Activated gamma-delta T cell treated with Interleukin-2 at 50 U/mL for 16 hours (primary cell): ENCODE measurements at regions not wholly inside any gene's neighbourhood (a gene's known extent, or its start where the extent isn't known, plus 50 kb on each side); places are given as distances from the start of the nearest gene placed in this dataset.
"Not testable (repeated sequence)": the region's sequence is repeated elsewhere in the genome, so short reads cannot be mapped to it uniquely, and the experiment has no call there.

ENCODE experiments used
- DNase-seq: peaks from one replicate; pipeline ENCODE4 v3.0.0-alpha.2; 2020

GRCh38 chr1:195327361-195327760 is 1280.9 kb downstream of the KCNT2 start:
- DNase-seq = no peak

- DNase-seq = no peak
Measured at GRCh38 chr1:195326325-195326724, 1281.9 kb downstream of the KCNT2 start.

GRCh38 chr1:195325181-195325580 is 1283.1 kb downstream of the KCNT2 start:
- DNase-seq = no peak

GRCh38 chr1:195306281-195306680 is 1302.0 kb downstream of the KCNT2 start:
- no peak for DNase-seq

- DNase-seq = no peak
Measured at GRCh38 chr1:195294911-195295310, 1313.3 kb downstream of the KCNT2 start.

- no peak for DNase-seq
Measured at GRCh38 chr1:195278644-195279043, 1329.6 kb downstream of the KCNT2 start.

- DNase-seq = no peak
Measured at GRCh38 chr1:195275710-195276109, 1332.5 kb downstream of the KCNT2 start.

- no peak for DNase-seq
Measured at GRCh38 chr1:195251900-195252299, 1356.3 kb downstream of the KCNT2 start.

GRCh38 chr1:195243492-195243891 is 1364.7 kb downstream of the KCNT2 start:
- no peak for DNase-seq

GRCh38 chr1:195241066-195241465 is 1367.2 kb downstream of the KCNT2 start:
- no peak for DNase-seq

GRCh38 chr1:195238313-195238712 is 1369.9 kb downstream of the KCNT2 start:
- DNase-seq = no peak

- DNase-seq = no peak
Measured at GRCh38 chr1:195236991-195237889, 1371.0 kb downstream of the KCNT2 start.

- no peak for DNase-seq
Measured at GRCh38 chr1:195218428-195219212, 1389.6 kb downstream of the KCNT2 start.

- no peak for DNase-seq
Measured at GRCh38 chr1:195202241-195202640, 1406.0 kb downstream of the KCNT2 start.

- no peak for DNase-seq
Measured at GRCh38 chr1:195200772-195201171, 1407.5 kb downstream of the KCNT2 start.

GRCh38 chr1:195197116-195197515 is 1411.1 kb downstream of the KCNT2 start:
- no peak for DNase-seq

GRCh38 chr1:195195423-195196057 is 1412.7 kb downstream of the KCNT2 start:
- DNase-seq = no peak

GRCh38 chr1:195193134-195193533 is 1415.1 kb downstream of the KCNT2 start:
- no peak for DNase-seq

- no peak for DNase-seq
Measured at GRCh38 chr1:195188821-195189220, 1419.4 kb downstream of the KCNT2 start.

GRCh38 chr1:195186544-195186943 is 1421.7 kb downstream of the KCNT2 start:
- DNase-seq = no peak

GRCh38 chr1:195185736-195186135 is 1422.5 kb downstream of the KCNT2 start:
- no peak for DNase-seq

- DNase-seq = no peak
Measured at GRCh38 chr1:195185321-195185720, 1422.9 kb downstream of the KCNT2 start.

- DNase-seq = no peak
Measured at GRCh38 chr1:195173753-195174152, 1434.5 kb downstream of the KCNT2 start.

- DNase-seq = not testable (repeated sequence)
Measured at GRCh38 chr1:195159795-195160194, 1448.4 kb downstream of the KCNT2 start.
